GM18861 (cell line): ENCODE measurements at regions not wholly inside any gene's neighbourhood (a gene's known extent, or its start where the extent isn't known, plus 50 kb on each side); places are given as distances from the start of the nearest gene placed in this dataset.
"Not testable (repeated sequence)": the region's sequence is repeated elsewhere in the genome, so short reads cannot be mapped to it uniquely, and the experiment has no call there.

ENCODE experiments used
- ATAC-seq: cut with Tn5 transposase; IDR thresholded peaks from one replicate; pipeline ENCODE4 v1.9.1; 2021; ENCODE audit not compliant: unreplicated experiment

DNA sequence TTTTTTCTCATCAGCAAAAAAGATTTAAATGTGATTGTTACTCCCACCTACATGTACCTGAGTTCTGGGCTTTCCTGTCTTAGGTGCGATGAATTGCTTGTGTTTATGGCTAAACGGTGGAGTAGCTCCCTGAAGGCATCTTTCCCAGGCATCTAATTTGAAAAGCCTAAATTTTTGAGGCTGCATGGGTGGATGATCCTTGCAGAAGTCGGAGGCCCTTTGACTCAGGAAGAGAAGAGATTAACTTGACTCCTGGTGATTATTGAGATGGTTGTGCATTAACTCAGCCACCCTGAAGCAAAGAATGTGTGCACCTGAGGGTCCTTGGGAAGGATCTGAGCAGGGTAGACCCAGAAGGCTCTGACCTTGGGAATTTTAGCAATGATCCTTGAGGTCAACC lies 155.6 kb upstream of the SEMA3C start:
- ATAC-seq = no peak

DNA sequence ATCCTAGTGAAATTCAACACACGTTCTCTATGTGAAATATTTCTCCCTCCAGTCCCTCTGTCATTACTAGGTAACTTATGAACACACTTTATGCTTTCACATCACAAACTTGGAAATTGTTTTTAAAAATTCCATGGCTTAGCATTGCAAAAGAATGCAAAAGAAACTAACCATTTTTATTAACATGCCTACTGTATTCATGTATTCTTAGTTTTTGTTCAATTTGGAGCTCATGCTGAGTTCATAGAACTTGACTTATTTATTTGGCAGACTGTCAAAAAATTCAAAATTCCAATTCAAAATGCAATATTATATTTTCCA lies 155.0 kb upstream of the SEMA3C start:
- ATAC-seq = no peak

DNA sequence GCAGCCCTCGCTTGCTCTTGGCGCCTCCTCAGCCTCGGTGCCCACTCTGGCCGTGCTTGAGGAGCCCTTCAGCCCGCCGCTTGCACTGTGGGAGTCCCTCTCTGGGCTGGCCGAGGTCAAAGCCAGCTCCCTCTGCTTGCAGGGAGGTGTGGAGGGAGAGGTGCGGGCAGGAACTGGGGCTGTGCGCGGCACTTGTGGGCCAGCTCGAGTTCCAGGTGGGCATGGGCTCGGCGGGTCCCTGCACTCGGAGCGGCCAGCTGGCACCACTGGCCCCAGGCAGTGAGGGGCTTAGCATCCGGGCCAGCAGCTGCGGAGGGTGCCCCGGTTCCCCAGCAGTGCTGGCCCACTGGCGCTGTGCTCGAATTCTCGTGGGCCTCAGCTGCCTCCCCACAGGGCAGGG lies 152.1 kb upstream of the SEMA3C start:
- ATAC-seq = no peak

GRCh38 chr7:81066797-81067196 lies 147.9 kb upstream of the SEMA3C start:
- ATAC-seq = no peak

DNA sequence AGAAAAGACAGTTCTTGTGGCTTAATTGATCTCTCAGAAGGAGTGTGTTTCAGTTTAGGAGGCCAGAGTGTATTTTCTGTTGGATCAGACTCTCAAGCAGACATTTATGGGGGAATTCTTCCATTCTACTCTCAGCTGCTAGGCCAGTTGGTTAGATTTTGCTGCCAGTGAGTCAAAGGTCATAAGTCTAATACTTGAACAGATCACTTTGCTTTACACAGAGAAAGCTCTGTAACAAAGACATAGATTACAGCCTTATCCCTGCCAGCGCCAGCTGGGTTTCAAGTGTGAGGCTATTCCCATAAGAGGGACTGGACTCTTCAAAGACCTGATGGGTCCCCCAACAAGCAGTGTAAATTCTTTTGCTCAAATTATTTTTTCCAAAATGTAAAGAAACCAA lies 145.6 kb upstream of the SEMA3C start:
- no peak for ATAC-seq

DNA sequence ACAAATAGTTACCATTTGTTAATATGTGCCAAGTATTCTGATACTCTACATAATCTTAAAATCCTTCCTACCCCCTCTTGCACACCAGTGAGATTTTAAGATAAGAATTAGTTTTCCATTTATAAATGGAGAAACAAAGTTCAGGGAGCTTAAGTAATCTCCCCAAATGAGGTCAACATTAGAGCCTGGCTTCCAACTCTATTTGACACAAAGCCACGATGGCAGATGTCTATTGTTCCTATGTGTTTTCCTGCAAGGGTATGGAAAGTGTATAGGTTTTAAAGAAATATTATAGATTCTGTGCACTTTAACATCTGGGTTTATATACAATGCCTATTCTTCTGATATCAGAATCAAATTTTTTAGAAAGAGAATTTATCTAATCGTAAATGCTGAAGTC lies 143.9 kb upstream of the SEMA3C start:
- no peak for ATAC-seq

DNA sequence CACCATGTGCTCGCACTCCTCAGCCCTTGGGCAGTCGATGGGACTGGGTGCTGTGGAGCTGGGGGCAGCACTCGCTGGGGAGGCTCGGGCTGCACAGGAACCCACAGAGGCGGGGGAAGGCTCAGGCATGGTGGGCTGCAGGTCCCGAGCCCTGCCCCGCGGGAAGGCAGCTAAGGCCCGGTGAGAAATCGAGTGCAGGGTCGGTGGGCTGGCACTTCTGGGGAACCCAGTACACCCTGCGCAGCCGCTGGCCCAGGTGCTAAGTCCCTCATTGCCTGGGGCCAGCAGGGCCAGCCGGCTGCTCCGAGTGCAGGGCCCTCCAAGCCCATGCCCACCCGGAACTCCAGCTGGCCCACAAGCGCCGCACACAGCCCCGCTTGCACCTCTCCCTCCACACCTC lies 138.6 kb upstream of the SEMA3C start:
- not testable (repeated sequence) for ATAC-seq

- ATAC-seq = no peak
Observed at GRCh38 chr7:81053623-81054022, 134.8 kb upstream of the SEMA3C start.

- ATAC-seq = no peak
Observed at GRCh38 chr7:81051811-81052413, 133.1 kb upstream of the SEMA3C start.

DNA sequence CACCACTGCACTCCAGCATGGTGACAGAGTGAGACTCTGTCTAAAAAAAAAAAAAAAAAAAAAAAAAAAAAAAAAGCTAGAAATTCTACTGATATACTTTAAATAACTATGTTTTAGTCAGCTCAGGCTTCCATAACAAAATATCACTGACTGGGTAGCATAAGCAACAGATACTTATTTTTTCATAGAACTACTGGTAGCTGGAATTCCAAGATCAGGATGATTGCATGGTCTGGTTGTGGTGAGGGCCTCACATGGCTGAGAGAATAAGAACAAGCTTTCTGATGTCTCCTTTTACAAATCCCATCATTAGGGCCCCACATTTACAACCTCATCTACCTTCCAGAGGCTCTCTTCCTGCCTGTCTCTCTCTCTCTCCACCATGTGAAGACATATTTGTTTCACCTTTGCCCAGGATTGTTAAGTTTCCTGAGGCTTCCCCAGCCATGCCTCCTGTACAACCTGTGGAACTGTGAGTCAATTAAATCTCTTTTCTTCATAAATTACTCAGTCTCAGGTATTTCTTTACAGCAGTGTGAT lies 126.7 kb upstream of the SEMA3C start:
- ATAC-seq = no peak

DNA sequence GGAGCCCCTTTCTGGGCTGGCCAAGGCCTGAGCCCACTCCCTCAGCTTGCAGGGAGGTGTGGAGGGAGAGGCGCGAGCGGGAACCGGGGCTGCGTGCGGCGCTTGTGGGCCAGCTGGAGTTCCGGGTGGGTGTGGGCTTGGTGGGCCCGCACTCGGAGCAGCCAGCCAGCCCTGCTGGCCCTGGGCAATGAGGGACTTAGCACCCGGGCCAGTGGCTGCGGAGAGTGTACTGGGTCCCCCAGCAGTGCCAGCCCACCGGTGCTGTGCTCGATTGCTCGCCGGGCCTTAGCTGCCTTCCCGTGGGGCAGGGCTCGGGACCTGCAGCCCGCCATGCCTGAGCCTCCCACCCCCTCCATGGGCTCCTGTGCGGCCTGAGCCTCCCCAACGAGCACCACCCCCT lies 123.8 kb upstream of the SEMA3C start:
- not testable (repeated sequence) for ATAC-seq

DNA sequence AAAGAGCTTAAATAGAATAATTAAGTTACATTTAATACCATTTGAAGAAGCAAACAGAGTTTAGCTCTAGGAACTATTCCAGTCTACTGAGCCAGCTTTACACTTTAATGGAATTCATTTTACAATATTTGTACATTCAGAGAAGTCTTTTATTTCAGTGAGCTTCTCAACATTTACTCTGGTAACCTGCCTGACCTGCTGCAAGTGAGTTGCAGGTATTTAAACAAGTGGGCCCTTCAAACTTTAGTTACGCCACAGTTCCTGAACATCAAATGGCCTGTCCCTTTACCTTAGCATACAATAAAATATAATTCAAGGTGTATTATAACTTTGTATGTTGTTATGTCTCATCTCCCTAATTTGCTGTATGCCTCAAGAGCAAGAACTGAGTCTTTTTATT lies 121.6 kb upstream of the SEMA3C start:
- ATAC-seq = no peak

GRCh38 chr7:81036871-81037270 lies 118.0 kb upstream of the SEMA3C start:
- ATAC-seq = no peak

- no peak for ATAC-seq
Observed at GRCh38 chr7:81036057-81036456, 117.2 kb upstream of the SEMA3C start.

- no peak for ATAC-seq
Observed at GRCh38 chr7:81031996-81032395, 113.1 kb upstream of the SEMA3C start.

- no peak for ATAC-seq
Observed at GRCh38 chr7:81031243-81031642, 112.4 kb upstream of the SEMA3C start.

DNA sequence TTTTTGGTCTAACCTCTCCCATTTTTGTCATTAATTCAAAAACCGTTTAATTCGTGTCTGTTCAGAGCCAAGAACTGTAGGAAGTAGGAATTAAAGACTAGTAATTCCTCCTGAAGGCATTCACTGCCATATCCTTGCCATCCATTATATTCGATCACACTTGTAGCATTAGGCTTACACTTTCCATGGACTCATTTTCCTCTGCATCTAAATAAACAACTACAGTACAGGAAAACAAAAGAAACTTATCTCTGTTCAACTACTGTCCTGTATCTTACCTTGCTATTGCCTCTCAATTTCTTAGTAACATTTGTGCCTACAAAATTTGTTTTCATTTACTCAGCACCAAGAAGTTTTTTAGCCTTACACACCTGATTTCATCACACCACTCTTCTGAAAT lies 111.6 kb upstream of the SEMA3C start:
- ATAC-seq = no peak

GRCh38 chr7:81029511-81029910 lies 110.7 kb upstream of the SEMA3C start:
- no peak for ATAC-seq

- no peak for ATAC-seq
Observed at GRCh38 chr7:81025360-81025759, 106.5 kb upstream of the SEMA3C start.

- no peak for ATAC-seq
Observed at GRCh38 chr7:81014908-81015307, 96.1 kb upstream of the SEMA3C start.

DNA sequence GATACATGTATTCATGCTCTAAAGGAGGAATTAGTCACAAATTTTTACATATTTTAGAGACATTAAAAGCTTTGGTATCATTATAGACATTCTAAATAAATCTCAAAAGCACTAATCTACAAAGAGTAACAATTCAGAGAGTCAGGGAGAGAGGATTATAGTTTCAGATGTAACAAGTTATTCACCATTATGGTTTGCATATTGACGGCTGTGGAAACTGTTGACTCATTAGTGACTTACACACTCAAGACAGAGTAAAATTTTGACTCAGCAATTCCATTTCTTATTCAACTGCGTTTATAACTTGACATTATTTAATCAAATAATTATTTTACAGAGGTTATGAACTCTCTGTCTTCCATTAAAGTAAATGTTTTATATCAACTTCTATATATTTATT lies 95.4 kb upstream of the SEMA3C start:
- ATAC-seq = no peak

DNA sequence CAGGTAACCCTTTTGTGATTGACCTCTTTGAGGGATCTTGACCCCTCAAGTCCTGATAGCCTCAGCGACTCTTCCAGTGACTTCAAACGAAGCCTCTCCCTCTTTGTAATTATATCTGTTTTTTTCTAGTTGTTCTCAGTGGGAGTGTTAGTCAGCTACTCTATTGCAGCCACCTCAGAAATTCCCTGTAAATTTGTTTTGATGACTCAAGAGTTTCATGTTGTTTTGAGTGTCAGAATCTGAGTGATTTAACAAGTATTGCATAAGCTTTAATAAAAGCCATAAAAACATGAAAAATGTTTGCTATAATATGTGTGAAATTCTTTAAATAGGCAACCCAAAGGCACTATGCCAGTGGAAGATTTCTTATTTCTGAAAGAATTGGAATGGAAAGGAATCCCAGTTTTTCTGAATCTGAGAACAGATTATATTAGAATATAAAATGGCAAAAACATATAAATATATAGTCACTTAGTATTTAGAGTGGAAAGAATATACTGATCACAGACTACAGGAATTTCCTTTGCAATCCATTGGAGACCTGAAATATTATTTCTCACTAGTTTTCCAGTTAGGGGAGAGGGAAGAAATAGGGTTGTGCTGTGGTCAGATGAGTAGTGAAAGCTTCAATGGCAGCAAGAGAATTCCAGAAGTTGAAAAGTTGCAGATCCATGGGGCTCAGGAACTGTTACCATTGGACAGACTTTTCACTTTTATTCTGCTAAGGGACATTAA lies 94.4 kb upstream of the SEMA3C start:
- no peak for ATAC-seq

GRCh38 chr7:81008901-81009300 lies 90.0 kb upstream of the SEMA3C start:
- ATAC-seq = no peak
